ENCODE measurements at regions not wholly inside any gene's neighbourhood (a gene's known extent, or its start where the extent isn't known, plus 50 kb on each side); places are given as distances from the start of the nearest gene placed in this dataset.

DNA sequence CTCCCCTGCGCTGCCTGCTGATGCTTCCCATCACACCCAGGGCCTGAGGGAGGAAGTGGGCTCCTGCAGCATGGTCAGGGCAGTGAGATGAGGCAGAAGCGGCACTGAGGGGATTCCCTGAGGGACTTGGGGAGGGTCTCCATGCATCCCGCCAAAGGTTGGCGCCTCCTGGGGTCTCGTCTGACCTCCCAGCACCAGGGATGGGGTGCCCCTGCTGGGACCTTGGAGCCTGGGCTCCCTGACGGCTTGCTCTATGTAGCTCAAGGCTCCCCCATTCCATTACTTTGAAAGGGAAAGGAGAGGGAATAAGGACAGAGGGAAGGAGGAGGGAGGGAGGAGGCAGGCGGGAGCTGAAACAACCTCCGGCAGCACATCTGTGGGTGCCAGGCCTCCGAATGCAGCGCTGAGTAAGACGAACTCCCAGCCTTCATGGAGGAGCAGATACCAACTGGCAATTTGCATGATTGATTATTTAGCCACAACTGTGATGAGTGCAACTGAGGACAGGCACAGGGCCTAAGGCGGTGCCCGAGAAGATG lies 259.3 kb downstream of the ERMARD start:
- TF ChIP-seq YY1 (IDR thresholded peaks at IDR 0.05; ENCODE audit: insufficient read depth, insufficient read length): no peak
- no peak for TF ChIP-seq ZNF274 (IDR thresholded peaks at IDR 0.05; ENCODE audit: low read depth, low read length)
- no peak for TF ChIP-seq SUZ12 (IDR thresholded peaks at IDR 0.05; ENCODE audit: extremely low read depth, insufficient read depth, insufficient read length)

Data from NT2/D1 (cell line).